GM12878 (cell line): ENCODE measurements at regions not wholly inside any gene's neighbourhood (a gene's known extent, or its start where the extent isn't known, plus 50 kb on each side); places are given as distances from the start of the nearest gene placed in this dataset.

Experiments
- ATAC-seq: fragments of 200-7000 bp; cut with Tn5 transposase; 3 replicates; pipeline ENCODE4 v1.9.1; 2020; ENCODE audit warnings: mild to moderate bottlenecking, moderate library complexity
- BruUV-seq: library from RNA; stranded (reverse); fragments of 400-500 nt; replicated peaks from 2 replicates; lab custom pipeline; 2021; lab: Mats Ljungman, UMichigan
- CTCF ChIA-PET: fragments of 300-600 bp; sonication (Branson Sonifier 250); formaldehyde crosslinking; extraction: SDS; loops from one replicate; lab custom pipeline; 2021; ENCODE audit warnings: inconsistent platforms; lab: Yijun Ruan, JAX
- POLR2A ChIA-PET: fragments of 350-600 bp; formaldehyde crosslinking; extraction: SDS; loops from one replicate; lab custom pipeline; 2021; ENCODE audit warnings: inconsistent platforms; lab: Charles Lee
- RAD21 ChIA-PET: fragments of 300-600 bp; sonication (Branson Sonifier 250); formaldehyde crosslinking; loops from one replicate; lab custom pipeline; 2023; ENCODE audit warnings: antibody characterized with exemption; ENCODE audit not compliant: unreplicated experiment; lab: Charles Lee
- SMC1A ChIA-PET: fragments of 300-600 bp; sonication (Branson Sonifier 250); formaldehyde crosslinking; loops from one replicate; lab custom pipeline; 2023; ENCODE audit not compliant: unreplicated experiment, uncharacterized antibody; lab: Charles Lee
- DNase-seq: peaks from one replicate; pipeline ENCODE4 v3.0.0-alpha.2; 2011; ENCODE audit warnings: low read depth, low spot score
- FAIRE-seq: peaks from 3 replicates; lab custom pipeline; 2011; peaks lifted over from hg19 to GRCh38; lab: Jason Lieb, UNC
- H2AFZ ChIP-seq: 2 replicates; pipeline ENCODE4 v1.6.0; 2011; ENCODE audit warnings: low read depth, low read length, control low read depth; ENCODE audit not compliant: control insufficient read depth
- H3K27ac ChIP-seq: 2 replicates; pipeline ENCODE4 v1.5.1; 2011; ENCODE audit warnings: control low read depth; ENCODE audit not compliant: control insufficient read depth, insufficient read depth
- H3K27me3 ChIP-seq, 2 experiments: replicated peaks in 1 of 2; 2 replicates each; pipeline versions ENCODE4 v1.6.0 to v1.6.1; 2011; ENCODE audit warnings: low read length in 1 of 2; ENCODE audit not compliant: control insufficient read depth in 2 of 2, insufficient read depth in 2 of 2
- H3K36me3 ChIP-seq, 2 experiments: 2 replicates each; pipeline ENCODE4 v1.5.1; 2011; ENCODE audit warnings: low read length in 1 of 2; ENCODE audit not compliant: control insufficient read depth in 2 of 2, insufficient read depth in 2 of 2
- H3K4me1 ChIP-seq: 2 replicates; pipeline ENCODE4 v1.6.1; 2011; ENCODE audit warnings: mild to moderate bottlenecking, low read length, moderate library complexity, mixed read lengths; ENCODE audit not compliant: control insufficient read depth, insufficient read depth
- H3K4me2 ChIP-seq: 2 replicates; pipeline ENCODE4 v1.6.0; 2011; ENCODE audit warnings: control low read depth; ENCODE audit not compliant: control insufficient read depth, insufficient read depth
- H3K4me3 ChIP-seq: fragments of 200-600 bp; sonication (generic); 2 replicates; pipeline ENCODE4 v1.5.1; 2016
- H3K79me2 ChIP-seq: 2 replicates; pipeline ENCODE4 v1.6.0; 2011; ENCODE audit warnings: low read length; ENCODE audit not compliant: control insufficient read depth, insufficient read depth
- H3K9ac ChIP-seq: 2 replicates; pipeline ENCODE4 v1.8.0; 2011; ENCODE audit warnings: low read length, control low read depth, mixed read lengths; ENCODE audit not compliant: control insufficient read depth, insufficient read depth
- H3K9me3 ChIP-seq: replicated peaks from 3 replicates; pipeline ENCODE4 v1.5.1; 2011; ENCODE audit warnings: mild to moderate bottlenecking, low read length; ENCODE audit not compliant: control insufficient read depth, insufficient read depth
- H4K20me1 ChIP-seq: 2 replicates; pipeline ENCODE4 v1.6.0; 2011; ENCODE audit not compliant: control insufficient read depth, insufficient read depth
- BCLAF1 ChIP-seq: fragments of 450-650 bp; IDR thresholded peaks from 2 replicates; pipeline ENCODE4 v1.6.1; 2017; ENCODE audit warnings: antibody characterized with exemption, mild to moderate bottlenecking, moderate library complexity
- LARP7 ChIP-seq: fragments of 450-650 bp; IDR thresholded peaks from 2 replicates; pipeline ENCODE4 v1.6.1; 2017; ENCODE audit warnings: mild to moderate bottlenecking
- MYB ChIP-seq: fragments of 150-350 bp; IDR thresholded peaks from 2 replicates; pipeline ENCODE4 v1.6.1; 2014; ENCODE audit warnings: mild to moderate bottlenecking, low read depth, low read length, borderline replicate concordance
- NKRF ChIP-seq: fragments of 450-650 bp; conservative IDR thresholded peaks from 2 replicates; pipeline ENCODE4 v1.6.1; 2017; ENCODE audit warnings: mild to moderate bottlenecking, moderate library complexity
- RAD51 ChIP-seq: fragments of 450-650 bp; IDR thresholded peaks from 2 replicates; pipeline ENCODE4 v1.6.1; 2016; ENCODE audit warnings: moderate library complexity, mild to moderate bottlenecking, inconsistent platforms
- RBBP5 ChIP-seq: fragments of 200-600 bp; sonication (generic); conservative IDR thresholded peaks from 2 replicates; pipeline ENCODE4 v1.6.1; 2016
- RUNX3 ChIP-seq: IDR thresholded peaks from 2 replicates; pipeline ENCODE4 v1.6.1; 2012; ENCODE audit warnings: low read length, inconsistent platforms
- SIN3A ChIP-seq: IDR thresholded peaks from 2 replicates; pipeline ENCODE4 v1.6.1; 2012; ENCODE audit warnings: low read depth, low read length, improper control_type of control experiment
- WGBS: methylation state at CpG from one replicate; pipeline ENCODE4 v1.1.6; 2016; ENCODE audit warnings: low lambda C conversion rate; ENCODE audit not compliant: insufficient replicate concordance, insufficient coverage; ENCODE audit errors: missing lambda C conversion rate; 5-methylcytosine and 5-hydroxymethylcytosine counted together
- in situ Hi-C: fragments of 300-500 bp; cut with MboI; formaldehyde crosslinking; loops from 9 replicates; pipeline ENCODE4 v1.14.3; 2018; ENCODE audit warnings: mixed read lengths
- intact Hi-C: fragments of 100-400 bp; cut with micrococcal nuclease; formaldehyde crosslinking; loops from one replicate; pipeline ENCODE4 v1.14.2; 2022; ENCODE audit not compliant: unreplicated experiment
- TF ChIP-seq, protein P1 (sequence below): IDR thresholded peaks from 2 replicates; pipeline ENCODE4 v1.6.1; 2012; ENCODE audit warnings: low read depth, low read length, improper control_type of control experiment

- no peak for TF ChIP-seq RBBP5
- TF ChIP-seq RUNX3: no peak
- no peak for TF ChIP-seq BCLAF1
- TF ChIP-seq SIN3A: no peak
- TF ChIP-seq, all 136 proteins: peak for 0
- Histone ChIP-seq H3K9ac (no peak overlapping the region), H3K27ac (no peak overlapping the region), H2AFZ (no peak overlapping the region), H3K4me3 (no peak overlapping the region), H3K79me2 (no peaks in the 10 kb centered on the region), H3K9me3 (no peaks in the 10 kb centered on the region), H3K36me3 (no peaks in the 10 kb centered on the region), H3K27me3 (no peaks in the 10 kb centered on the region), H3K4me2 (no peak overlapping the region), H4K20me1 (no peaks in the 10 kb centered on the region), H3K4me1 (no peaks in the 10 kb centered on the region)
- ChIA-PET RAD21 (no interaction called here), POLR2A (no interaction called here), SMC1A (no interaction called here), CTCF (no interaction called here)
- DNase-seq (no peak), ATAC-seq (no peak), FAIRE-seq (no peak)
- in situ Hi-C loops: no loop called here
- 17% methylated on average over 2 of the region's 2 CpGs for WGBS
- BruUV-seq: no TSS peak
- intact Hi-C loops: no loop called here
Observed at GRCh38 chr6:50549026-50549425, 164.3 kb upstream of the TFAP2D start.

DNA sequence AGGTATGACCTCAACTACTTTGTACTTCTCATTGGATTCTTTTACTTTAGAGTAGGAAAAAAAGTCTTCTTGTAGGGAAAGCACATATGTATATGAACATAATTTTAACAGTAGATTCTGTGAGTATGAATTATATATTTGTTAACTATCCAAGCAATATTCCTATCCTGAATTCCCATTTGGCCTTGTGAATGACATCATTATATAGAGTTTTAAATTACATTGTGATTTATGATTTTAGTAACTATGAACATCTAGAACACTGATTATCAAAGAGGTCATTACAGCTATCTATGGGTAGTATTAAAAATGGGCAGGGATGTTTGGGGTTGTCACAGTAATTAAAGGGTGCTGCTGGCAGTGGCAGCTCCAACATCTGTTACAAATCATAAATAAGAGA is 163.9 kb upstream of the TFAP2D start:
- ChIA-PET POLR2A (no interaction called here), RAD21 (no interaction called here), SMC1A (no interaction called here), CTCF (no interaction called here)
- Histone ChIP-seq H3K36me3 (no peaks in the 10 kb centered on the region), H3K4me2 (no peak overlapping the region), H3K9me3 (no peaks in the 10 kb centered on the region), H3K27ac (no peak overlapping the region), H3K4me3 (no peak overlapping the region), H3K4me1 (no peaks in the 10 kb centered on the region), H2AFZ (no peak overlapping the region), H3K79me2 (no peaks in the 10 kb centered on the region), H3K9ac (no peak overlapping the region), H3K27me3 (no peaks in the 10 kb centered on the region), H4K20me1 (no peaks in the 10 kb centered on the region)
- BruUV-seq: no TSS peak
- DNase-seq: no peak
- intact Hi-C loops (no loop called here), in situ Hi-C loops (no loop called here)
- ATAC-seq: no peak
- no peak for FAIRE-seq
- TF ChIP-seq RAD51 (no peak), MYB (no peak), NKRF (no peak), LARP7 (no peak)
- TF ChIP-seq, protein P1, sequence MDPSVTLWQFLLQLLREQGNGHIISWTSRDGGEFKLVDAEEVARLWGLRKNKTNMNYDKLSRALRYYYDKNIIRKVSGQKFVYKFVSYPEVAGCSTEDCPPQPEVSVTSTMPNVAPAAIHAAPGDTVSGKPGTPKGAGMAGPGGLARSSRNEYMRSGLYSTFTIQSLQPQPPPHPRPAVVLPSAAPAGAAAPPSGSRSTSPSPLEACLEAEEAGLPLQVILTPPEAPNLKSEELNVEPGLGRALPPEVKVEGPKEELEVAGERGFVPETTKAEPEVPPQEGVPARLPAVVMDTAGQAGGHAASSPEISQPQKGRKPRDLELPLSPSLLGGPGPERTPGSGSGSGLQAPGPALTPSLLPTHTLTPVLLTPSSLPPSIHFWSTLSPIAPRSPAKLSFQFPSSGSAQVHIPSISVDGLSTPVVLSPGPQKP: no peak
